ENCODE measurements at regions not wholly inside any gene's neighbourhood (a gene's known extent, or its start where the extent isn't known, plus 50 kb on each side); places are given as distances from the start of the nearest gene placed in this dataset.

GRCh38 chr6:142653710-142654420, 291.1 kb downstream of the HIVEP2 start:
- Histone ChIP-seq H3K9ac (ENCODE audit: control insufficient read depth, insufficient read depth, low read length) (no peak overlapping the region), H3K36me3 (ENCODE audit: control insufficient read depth in 2 of 2, insufficient read depth in 2 of 2, low read length in 1 of 2) (no peaks in the 10 kb centered on the region), H3K9me3 (replicated peaks; ENCODE audit: control insufficient read depth, insufficient read depth, low read length) (no peaks in the 10 kb centered on the region), H3K79me2 (ENCODE audit: control insufficient read depth, insufficient read depth, low read length) (no peaks in the 10 kb centered on the region), H3K27ac (ENCODE audit: control insufficient read depth, insufficient read depth) (no peak overlapping the region), H3K4me2 (ENCODE audit: control insufficient read depth, insufficient read depth) (no peak overlapping the region), H3K27me3 (replicated peaks in 1 of 2; ENCODE audit: control insufficient read depth in 2 of 2, insufficient read depth in 2 of 2, low read length in 1 of 2) (no peaks in the 10 kb centered on the region), H3K4me1 (ENCODE audit: control insufficient read depth, insufficient read depth, low read length) (no peaks in the 10 kb centered on the region), H4K20me1 (ENCODE audit: control insufficient read depth, insufficient read depth) (no peaks in the 10 kb centered on the region), H2AFZ (ENCODE audit: control insufficient read depth, low read depth, low read length) (no peak overlapping the region), H3K4me3 (no peak overlapping the region)
- FAIRE-seq: no peak
- ChIA-PET POLR2A (no interaction called here), RAD21 (ENCODE audit: unreplicated experiment) (no interaction called here), SMC1A (ENCODE audit: uncharacterized antibody, unreplicated experiment) (no interaction called here), CTCF (no interaction called here)
- intact Hi-C loops (cut with micrococcal nuclease; ENCODE audit: unreplicated experiment): no loop called here
- 67% methylated on average over 5 of the region's 5 CpGs for WGBS (ENCODE audit: insufficient coverage, insufficient replicate concordance, low lambda C conversion rate, missing lambda C conversion rate)
- no peak for DNase-seq (ENCODE audit: low read depth, low spot score)
- no peak for ATAC-seq
- in situ Hi-C loops (cut with MboI): no loop called here
- TF ChIP-seq SREBF2 (IDR thresholded peaks at IDR 0.05; ENCODE audit: low read length): no peak
- no peak for TF ChIP-seq BHLHE40 (IDR thresholded peaks at IDR 0.05; ENCODE audit: borderline replicate concordance in 1 of 2, low read depth in 2 of 2, low read length in 1 of 2)
- no peak for TF ChIP-seq ESRRA (IDR thresholded peaks at IDR 0.05; ENCODE audit: low read length)
- TF ChIP-seq ZNF592 (IDR thresholded peaks at IDR 0.05): no peak
- TF ChIP-seq BRCA1 (IDR thresholded peaks at IDR 0.05; ENCODE audit: low read depth, low read length): no peak
- no peak for TF ChIP-seq STAT1 (conservative IDR thresholded peaks at IDR 0.05)
- TF ChIP-seq CHD4 (IDR thresholded peaks at IDR 0.05): no peak
- BruUV-seq (replicated peaks): no TSS peak

Data from GM12878 (cell line).